AG20443 (cell line): ENCODE measurements at regions not wholly inside any gene's neighbourhood (a gene's known extent, or its start where the extent isn't known, plus 50 kb on each side); places are given as distances from the start of the nearest gene placed in this dataset.
"Not testable (repeated sequence)": the region's sequence is repeated elsewhere in the genome, so short reads cannot be mapped to it uniquely, and the experiment has no call there.

Experiments used
- DNase-seq: peaks from one replicate; pipeline ENCODE4 v3.0.0; 2012; ENCODE audit warnings: low spot score, mixed read lengths

DNA sequence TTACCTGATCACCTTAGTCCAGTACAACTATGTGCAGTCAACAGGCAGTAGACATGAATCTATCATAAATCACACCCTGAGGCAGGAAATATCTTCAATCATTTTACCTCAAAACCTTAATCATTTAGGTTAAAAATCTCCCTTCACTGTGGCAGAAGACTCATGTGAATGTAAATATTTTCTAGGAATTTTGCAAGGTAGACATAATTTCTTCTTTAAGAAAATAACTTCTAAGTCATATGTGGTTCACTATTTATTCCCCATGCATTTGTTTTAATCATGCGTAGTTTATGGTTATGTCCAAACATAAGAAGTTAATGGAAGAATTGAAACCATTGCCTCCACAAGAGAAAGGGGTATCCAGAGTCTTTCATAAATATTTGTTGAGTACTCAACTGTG is 97.0 kb downstream of the HMHB1 start:
- no peak for DNase-seq

DNA sequence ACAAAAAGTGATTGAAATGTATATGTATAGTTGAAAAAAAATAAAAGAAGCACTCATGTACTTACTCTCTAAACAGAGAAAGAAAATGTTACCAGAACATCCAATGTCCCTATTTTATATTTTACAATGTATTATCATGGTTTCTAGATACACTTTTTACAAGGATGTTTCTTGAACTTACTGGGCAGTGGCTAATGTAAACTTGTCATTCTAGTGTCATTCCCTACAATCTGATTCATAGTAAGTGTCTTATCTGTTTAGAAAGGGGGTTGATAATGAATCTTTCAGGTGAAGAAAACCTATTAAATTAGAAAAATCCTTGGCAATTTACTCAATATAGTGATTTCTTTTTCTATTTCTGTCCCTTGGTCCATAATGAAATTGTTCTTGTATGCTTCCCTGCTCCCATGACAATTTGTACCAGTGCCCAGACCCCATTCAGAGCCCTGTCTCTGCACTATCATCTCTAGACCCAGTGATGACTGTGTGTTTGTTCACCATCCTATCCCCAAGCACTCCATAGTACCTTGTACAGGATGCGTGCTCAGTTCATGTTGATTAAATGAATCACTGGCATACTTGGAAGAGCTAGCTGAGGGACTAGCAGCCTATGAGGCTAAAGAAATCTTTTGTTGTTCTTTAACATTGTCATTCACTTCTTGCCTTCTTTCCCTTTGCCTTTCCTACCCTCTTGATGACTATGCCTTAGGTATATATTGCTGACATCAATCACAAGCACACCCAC is 101.2 kb downstream of the HMHB1 start:
- peak; percentile 75 for DNase-seq

DNA sequence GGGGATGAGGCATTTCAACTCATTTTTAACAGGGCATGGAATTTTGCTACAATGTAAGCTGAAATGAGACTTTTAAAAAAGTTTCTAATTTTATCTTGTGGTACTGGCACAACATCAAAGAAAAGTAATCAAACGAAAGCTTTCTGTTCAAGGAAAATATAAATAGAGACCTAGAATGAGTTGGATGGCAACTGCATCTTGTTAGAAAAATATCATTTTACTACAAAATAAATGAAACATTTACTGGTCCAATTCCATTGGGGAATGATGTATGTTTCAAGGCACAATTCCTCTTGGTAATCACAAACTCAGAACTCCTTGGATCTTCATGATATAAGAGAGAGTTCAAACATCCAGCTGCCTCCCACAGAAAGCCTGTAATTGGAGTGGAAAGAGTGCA is 102.8 kb downstream of the HMHB1 start:
- DNase-seq: no peak

DNA sequence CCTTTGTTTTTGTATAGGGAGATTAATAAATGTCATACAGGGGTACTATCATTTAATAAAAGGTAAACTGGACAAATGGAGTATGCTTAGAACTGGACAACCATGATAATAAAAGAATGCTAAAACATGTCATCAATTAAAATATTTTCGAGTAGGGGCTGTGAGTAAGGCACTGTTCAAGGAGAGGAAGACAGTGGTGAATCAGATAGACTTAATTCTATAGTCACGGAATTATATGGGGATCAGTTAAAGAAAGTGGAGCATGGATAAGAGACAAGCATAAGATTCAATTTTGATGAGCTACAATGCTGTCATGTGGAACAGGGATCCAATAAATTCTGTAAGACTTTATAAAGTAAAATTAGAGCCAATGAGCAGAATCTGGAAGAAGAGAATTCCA is 104.5 kb downstream of the HMHB1 start:
- no peak for DNase-seq

DNA sequence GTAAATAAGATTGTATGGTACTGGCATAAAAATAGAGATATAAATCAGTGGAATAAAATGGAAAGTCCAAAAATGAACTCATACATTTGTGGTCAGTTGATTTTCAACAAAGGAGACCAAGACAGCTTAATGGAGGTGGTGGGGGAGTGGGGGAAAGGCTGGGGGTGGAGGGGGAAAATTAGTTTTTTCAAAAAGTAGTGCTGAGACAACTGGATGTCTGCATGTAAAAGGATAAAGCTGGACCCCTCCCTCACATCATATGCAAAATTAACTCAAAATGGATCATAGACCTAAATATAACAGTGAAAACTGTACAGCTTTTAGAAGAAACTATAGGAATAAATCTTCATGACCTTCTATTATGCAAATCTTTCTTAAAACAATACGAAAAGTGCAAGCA is 107.0 kb downstream of the HMHB1 start:
- no peak for DNase-seq

DNA sequence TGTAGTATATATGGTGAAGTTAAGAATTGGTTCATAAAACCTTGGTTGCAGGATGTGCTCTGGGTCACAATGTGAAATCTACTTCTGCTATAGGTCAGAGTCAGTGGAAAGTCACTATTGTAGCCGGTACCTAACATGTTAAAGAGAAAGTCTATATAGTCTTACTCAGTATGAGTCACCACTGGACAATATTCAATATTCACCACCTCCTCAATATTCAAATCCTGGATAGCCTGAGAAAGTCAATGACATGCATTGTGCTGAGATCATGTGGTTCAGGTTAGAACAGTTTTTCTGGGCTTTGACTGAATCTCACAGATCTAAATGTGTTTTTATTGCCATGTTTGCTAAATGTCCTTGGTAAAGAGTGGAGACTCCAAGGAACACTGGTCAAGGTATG is 108.8 kb downstream of the HMHB1 start:
- no peak for DNase-seq

DNA sequence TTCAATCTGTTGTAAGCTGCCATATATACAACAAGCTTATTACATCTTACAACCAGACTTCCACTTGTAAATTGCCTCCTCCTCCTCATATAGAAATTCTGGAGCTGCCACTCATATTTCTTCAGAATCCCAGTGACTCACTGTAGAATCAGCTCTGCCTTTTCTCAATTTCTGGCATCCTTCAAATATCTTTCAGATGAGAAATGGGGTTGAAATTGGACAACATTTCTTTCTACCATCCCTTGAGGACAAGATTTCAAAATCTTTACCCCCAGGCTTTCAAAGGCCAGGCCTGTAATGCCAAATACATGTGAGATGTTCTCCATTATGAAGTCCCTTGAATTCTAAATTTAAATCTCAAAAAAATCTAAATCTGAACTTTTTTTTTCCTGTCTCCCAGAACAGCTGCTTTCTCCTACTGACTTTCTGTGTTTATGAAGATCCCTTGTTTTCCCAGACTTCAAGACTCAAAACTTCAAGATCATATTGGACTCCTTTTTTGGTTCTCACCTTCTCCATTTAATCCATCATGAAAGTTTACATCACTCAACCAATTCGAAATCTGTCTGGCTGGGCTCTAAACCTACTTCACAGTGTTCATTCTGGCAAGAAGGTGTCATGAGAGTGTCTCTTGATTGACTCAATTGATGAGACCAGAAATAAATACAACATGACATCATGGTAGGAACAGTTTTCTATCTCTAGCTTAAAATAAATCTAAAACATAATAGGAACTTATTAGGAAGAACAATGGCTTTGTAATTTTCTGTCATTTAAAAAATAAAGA is 109.8 kb downstream of the HMHB1 start:
- peak; percentile 69 for DNase-seq

DNA sequence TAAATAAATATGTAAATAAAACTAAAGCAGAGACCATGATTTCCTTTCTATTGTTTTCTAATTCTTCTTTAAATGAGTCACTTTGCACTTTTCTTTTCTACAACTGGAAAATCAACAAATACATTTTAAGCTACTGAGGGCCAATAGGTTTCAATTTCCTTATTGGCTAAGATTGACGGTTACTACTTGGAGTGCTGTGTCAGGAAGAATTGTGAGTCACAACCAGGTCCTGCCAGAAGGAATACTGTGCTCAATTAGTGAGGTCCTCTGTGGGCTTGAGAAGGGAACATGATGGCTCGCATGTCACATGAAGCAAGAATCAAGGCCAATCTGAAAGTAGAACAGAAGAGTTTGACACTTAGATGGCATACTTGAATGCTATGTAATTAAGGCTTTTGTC is 110.8 kb downstream of the HMHB1 start:
- DNase-seq: peak; percentile 49

DNA sequence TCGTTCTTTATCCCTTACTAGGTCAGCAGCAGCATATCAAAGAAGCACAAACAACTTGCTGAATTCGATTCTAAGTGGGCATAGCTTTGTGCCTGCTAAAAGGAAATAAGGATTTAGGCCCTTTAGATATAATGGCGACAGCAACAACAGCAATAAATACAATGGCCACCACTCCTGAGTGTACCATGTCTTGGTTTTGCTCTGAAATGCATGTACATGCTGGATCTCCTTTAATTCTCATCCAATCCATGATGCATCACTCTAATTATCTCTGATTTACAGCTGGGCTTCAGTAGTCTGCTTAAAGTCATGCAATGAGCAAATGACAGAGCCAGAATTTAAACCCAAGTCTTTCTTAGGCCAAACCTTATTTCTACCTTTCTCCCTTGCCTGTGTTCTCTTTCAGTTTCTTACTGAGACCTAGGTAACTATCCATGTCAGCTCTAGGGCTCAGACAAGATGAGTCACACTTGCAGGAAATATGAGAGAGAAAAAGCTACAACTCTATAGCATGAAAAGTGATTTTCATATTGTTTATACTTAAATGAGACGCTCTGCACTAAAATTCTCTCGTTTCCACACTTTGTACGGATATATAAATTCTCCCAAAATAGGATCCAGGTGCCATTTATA is 111.8 kb downstream of the HMHB1 start:
- peak; percentile 17 for DNase-seq

DNA sequence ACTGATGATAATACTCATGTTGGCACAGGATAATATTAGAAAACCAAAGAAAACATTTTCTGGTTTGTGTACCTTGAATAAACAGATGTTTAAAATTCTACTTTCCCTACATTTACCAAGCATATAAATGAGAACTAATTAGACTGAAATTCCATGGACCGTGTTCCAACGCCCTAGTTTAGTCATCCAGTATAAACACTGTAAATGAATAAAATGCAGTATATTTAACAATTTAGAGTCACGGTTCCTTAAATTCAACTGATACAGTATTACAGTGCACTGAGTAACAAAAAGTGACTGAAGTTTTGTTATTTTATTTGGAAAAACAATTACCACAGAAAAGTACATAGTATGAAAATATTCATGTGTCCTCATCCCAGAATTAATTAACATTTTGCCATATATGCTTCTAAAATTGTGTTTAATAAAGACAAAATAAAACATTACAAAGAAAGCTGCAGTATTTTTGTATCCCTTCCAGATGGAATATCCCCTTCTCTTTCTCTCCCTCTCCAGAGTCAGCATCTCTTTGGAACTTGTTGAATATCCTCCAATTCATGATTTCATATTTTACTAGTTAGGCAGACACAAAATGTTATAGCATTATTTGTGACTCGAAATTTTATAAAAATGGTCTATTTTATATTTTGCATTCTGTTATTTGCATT is 112.5 kb downstream of the HMHB1 start:
- no peak for DNase-seq

DNA sequence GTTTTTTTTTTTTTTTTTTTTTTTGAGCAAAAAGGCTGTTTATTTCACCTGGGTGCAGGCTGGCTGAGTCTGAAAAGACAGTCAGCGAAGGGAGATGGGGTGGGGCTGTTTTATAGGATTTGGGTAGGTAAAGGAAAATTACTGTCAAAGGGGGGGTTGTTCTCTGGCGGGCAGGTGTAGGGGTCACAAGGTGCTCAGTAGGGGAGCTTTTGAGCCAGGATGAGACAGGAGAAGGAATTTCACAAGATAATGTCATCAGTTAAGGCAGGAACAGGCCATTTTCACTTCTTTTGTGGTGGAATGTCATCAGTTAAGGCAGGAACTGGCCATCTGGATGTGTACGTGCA is 113.0 kb downstream of the HMHB1 start:
- not testable (repeated sequence) for DNase-seq

DNA sequence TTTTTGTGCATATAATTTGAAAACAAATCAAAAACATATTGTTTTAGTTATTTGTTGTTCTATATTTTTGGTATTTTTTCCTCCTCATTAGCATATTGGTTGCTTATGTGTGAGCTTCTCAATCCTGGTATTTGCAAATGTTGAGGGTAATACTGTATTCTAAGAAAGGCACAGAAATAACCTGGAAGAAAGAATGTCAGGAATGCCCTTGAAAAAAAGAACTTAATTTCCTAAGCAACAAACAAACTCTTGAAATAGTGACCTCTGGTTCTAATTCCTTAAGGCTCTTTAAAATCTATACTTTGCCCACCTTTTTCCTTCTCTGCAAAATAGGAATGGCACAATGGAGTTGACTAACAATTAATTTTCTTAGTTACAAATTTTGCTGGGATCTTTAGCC is 117.5 kb downstream of the HMHB1 start:
- no peak for DNase-seq

DNA sequence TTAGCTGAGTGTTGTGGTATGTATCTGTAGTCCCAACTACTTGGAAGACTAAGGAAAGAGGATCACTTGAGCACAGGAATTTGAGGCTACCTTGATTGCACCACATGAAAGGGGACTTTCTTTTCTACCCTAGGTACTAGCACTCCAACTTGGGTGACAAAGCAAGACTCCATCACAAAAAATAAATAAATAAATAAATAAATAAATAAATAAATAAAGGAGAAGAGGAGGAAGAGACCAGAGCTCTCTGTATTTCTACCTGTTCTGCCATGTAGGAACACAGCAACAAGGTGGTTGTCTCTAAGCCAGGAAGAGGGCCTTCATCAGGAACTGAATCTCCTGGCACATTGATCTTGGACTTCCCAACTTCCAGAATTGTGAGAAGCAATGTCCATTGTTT is 118.6 kb downstream of the HMHB1 start:
- DNase-seq: no peak

DNA sequence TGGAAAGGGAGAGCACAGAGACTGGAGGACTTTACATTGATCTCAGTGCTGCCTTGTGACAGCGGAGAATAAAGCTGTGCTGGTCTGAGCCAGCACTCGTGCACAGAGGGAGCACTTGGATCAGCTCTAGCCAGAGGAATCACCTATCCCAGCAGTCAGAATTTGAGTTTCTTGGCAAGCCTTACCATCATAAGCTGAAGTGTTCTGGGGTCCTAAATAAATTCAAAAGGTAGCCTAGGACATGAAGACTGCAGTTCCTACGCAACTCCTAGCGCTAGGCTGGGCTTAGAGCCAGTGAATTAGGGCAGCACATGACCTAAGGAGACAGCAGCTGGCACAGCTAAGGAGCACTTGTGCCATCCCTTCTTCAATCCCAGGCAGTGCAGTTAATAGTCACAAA is 119.5 kb downstream of the HMHB1 start:
- DNase-seq: no peak

DNA sequence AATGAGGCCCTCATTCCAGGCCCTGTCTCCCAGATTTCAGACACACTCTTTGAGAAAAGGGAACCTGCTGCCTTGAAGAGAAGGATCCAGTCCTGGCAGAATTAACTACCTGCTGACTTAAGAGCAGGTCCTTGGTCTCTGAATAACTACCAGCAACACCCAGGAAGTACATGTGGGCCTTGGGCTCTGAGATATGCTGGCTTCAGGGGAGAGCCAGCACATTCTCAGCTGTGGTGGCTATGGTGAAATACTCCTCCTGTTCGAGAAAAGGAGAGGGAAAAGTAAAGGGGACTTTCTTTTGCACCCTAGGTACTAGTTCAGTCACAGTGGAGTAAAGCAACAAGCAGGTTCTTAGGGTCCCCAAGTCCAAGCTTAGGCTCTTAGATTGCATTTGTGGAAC is 120.0 kb downstream of the HMHB1 start:
- DNase-seq: no peak

DNA sequence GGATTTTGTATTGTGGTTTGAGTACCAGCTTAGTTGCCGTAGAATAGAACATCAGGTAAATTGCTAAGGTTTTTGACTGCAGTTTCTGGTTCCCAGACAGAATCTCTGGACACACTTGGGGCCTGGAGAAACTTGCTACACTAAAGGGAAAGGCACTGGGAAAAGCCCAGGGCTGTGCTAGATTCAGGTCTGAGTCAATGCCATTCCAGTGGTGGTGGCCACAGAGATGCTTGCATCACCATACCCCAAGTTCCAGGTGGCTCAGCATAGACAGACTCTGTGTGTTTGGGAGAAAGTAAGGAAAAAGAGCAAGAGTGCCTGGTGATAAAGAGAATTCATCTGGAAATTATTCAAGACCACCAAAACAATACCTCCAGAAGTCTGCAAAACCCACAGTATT is 120.6 kb downstream of the HMHB1 start:
- peak; percentile 23 for DNase-seq

DNA sequence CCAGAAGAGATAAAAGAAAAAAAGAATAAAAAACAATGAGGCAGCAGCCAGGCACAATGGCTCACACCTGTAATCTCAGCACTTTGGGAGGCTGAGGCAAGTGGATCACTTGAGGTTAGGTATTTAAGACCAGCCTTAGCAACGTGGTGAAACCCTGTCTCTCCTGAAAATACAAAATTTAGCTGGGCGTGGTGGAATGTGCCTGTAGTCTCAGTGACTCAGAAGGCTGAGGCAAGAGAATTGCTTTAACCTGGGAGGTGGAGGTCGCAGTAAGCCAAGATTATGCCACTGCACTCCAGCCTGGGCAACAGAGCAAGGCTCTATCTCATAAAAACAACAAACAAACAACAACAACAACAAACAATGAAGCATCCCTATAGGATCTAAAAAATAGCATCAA is 121.5 kb downstream of the HMHB1 start:
- DNase-seq: no peak

DNA sequence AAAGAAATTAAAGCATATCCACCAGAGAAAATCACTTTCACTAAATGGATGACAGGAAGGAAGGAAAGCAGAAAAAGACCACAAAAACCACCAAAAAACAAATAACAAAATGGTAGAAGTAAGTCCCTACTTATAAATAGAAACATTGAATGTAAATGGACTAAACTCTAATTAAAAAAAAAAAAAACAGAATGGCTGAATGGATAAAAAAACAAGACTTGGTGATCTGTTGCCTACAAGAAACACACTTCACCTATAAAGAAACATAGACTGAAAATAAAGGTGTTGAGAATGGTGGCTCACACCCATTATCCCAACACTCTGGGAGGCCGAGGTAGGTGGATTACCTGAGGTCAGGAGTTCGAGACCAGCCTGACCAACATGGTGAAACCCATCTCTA is 122.9 kb downstream of the HMHB1 start:
- no peak for DNase-seq

DNA sequence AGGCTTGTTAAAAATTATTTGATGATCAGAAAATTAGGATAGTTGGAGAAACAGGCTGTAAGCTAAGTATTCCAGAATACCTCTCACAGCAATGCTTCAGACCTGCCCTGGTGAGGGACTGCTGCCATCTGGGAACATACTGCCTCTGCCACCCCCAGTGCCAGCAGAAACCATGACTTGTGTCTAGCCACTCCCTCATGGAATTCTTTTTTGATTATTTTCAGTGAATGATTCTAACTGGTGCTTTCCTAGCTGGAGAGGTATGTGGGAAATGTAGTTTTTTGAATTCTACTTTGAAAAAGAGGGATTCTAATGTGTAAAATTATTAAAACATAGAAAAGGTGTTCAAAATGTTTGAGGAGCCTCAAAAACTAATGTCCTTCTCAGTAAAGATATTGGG is 126.3 kb downstream of the HMHB1 start:
- DNase-seq: peak; percentile 60

DNA sequence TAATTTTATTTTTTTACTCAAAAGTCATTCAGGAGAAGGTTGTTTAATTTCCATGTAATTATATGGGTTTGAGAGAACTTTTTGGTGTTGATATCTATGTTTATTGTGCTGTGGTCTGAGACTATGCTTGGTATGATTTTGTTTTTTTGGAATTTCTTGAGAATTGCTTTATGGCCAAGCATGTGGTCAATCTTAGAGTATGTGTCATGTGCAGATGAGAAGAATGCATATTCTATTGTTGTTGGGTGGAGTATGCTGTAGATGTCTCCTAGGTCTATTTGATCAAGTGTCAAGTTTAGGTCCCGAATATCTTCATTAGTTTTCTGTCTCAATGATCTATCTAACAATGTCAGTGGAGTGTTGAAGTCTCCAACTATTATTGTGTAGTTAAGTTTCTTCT is 134.9 kb downstream of the HMHB1 start:
- DNase-seq: no peak

DNA sequence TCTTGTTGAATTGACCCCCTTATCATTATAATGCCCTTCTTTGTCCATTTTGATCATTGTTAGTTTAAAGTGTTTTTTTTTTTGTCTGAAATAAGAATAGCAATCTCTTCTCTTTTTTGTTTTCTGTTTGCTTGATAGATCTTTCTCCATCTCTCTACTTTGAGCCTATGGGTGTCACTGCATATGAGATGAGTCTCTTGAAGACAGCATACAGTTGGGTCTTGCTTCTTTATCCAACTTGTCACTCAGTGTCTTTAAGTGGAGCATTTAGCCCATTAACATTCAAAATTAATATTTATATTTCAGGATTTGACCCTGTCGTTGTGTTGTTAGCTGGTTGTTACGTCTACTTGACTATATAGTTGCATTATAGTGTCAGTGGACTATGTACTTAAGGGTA is 135.4 kb downstream of the HMHB1 start:
- no peak for DNase-seq

DNA sequence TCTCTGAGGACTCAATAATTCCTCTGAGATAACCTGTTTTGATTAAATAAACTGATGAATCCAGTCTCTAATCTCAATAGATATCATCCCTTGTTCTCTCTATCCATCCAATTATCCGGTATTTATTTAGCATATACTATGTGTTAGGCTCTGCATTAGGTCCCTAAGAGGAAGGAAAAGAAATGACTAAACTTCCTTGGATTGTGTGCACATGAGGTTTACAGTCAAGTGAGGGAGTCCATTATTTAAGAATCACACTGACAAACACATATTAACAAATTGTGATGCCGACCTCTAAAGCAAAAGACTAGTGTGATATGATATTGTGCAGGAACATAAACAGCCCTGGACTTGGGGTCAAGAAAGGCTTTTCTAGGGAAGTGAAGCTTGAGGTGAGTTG is 140.8 kb downstream of the HMHB1 start:
- DNase-seq: no peak

DNA sequence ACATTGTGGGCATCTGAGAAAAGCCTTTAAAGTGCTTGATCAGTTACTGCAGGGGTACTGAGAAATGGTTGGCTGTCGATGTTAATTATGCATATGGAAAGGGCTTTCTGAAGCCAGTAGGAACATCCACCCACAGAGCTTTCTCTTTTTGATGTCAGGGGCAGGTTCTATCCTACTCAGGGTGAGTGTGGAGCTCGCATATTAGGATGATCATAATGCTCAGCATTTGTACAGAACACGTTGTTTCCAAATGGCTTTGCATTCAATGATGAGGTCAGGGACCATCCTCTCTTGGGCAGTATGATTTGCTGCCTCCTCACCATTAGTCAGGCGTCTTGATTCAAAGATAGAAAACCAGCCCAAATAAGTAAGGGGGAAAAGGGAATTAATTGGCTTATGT is 141.9 kb downstream of the HMHB1 start:
- no peak for DNase-seq
